HG02798 (cell line): ENCODE measurements at regions not wholly inside any gene's neighbourhood (a gene's known extent, or its start where the extent isn't known, plus 50 kb on each side); places are given as distances from the start of the nearest gene placed in this dataset.
"Not testable (repeated sequence)": the region's sequence is repeated elsewhere in the genome, so short reads cannot be mapped to it uniquely, and the experiment has no call there.

Experiments used
- ATAC-seq: cut with Tn5 transposase; IDR thresholded peaks from one replicate; pipeline ENCODE4 v1.9.1; 2021; ENCODE audit warnings: mild to moderate bottlenecking; ENCODE audit not compliant: unreplicated experiment, poor library complexity

DNA sequence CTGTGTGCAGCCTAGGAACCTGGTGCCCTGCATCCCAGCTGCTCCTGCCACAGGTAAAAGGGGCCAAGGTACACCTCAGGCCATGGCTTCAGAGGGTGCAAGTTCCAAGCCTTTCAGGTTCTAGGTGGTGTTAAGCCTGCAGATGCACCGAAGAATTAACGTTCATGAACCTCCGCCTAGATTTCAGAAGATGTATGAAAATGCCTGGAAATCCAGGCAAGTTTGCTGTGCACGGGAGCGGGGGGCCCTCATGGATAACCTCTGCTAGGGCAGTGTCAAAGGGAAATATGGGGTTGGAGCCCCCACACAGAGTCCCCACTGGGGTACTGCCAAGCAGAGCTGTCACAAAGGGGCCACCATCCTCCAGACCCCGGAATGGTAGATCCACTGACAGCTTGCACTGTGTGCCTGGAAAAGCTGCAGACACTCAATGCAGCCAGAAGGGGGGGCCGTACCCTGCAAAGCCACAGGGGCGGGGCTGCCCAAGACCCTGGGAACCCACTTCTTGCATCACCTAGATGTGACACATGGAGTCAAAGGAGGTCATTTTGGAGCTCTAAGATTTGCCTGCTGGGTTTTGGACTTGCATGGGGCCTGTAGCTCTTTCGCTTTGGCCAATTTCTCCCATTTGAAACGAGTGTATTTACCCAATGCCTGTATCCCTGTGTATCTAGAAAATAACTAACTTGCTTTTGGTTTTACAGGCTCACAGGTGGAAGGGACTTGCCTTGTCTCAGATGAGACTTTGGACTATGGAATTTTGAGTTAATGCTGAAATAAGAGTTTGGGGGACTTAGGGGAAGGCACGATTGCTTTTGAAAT lies 145.2 kb upstream of the C1QTNF3 start:
- not testable (repeated sequence) for ATAC-seq

DNA sequence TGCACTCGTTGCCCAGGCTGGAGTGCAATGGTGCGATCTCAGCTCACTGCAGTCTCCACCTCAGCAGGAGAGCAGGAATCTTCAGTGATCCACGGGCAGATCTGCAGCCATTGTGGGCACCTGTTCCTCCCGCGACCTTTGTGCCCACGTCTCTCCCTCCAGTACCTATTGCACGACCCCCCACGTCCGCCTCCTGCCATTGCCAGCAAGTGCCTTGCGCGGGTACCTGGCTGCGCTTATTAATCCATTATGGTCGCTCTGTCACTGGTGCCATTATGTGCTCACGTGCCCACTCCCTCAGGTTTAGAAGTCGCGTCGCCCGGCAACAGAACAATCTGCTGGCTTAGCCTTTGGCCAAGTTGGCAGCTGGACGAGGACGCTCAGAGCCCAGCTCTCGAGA lies 146.2 kb upstream of the C1QTNF3 start:
- not testable (repeated sequence) for ATAC-seq

DNA sequence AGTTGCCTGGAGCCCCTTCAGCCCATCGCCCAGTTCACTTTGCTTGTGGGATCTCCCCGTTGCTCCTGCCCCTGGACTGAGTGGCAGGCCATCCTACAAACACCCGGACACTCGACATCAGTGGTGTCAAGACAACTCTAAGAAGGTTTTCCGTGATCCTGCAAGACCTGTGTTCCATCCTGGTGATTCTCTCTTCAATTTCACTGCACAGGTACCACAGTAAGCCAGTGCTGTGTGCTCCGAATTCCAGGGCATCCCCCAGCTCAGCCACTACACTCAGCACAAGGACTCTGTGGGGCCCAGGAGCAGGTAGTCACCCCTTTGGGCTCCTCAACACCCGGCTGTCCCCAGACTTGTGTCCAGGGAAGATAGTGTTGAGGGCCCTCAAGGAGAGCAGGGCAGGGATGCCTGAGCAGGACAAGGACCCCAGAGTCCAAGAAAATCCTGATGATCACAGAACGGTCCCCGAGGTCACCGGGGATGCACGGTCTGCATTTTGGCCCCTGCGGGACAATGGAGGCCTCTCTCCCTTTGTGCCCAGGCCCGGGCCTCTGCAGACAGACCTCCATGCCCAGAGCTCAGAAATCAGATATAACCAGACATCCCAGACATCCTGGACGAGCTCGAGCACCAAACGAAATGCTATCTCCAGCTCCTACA lies 146.9 kb upstream of the C1QTNF3 start:
- not testable (repeated sequence) for ATAC-seq

DNA sequence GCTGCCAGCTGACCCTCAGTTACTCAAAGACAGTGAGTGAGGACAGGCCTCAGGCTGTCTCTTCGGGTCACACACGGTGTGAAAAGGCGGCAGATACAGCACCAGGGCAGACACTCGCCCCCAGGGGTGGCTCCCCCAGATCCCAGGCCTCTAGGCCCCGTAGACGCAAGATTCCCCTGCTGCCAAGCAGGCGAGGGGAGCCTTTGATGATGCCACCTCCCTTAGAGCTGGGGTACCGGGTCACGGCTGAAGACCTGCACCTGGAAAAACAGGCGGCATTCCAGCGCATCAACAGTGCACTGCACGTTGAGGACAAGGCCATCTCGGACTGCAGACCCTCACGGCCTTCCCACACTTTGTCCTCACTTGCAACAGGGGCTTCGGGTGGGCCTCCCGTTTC lies 147.5 kb upstream of the C1QTNF3 start:
- not testable (repeated sequence) for ATAC-seq

DNA sequence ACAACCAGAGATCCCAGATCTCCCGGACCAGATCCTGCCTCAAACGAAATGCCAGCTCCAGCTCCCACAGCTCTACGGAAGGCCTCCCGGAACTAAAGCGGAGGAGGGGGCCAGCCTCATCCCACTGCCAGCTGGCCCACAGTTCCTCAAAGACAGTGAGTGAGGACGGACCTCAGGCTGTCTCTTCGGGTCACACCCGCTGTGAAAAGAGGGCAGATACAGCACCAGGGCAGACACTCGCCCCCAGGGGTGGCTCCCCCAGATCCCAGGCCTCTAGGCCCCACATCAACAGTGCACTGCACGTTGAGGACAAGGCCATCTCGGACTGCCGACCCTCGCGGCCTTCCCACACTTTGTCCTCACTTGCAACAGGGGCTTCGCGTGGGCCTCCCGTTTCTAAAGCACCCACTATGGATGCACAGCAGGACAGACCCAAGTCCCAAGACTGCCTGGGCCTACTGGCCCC lies 148.3 kb upstream of the C1QTNF3 start:
- not testable (repeated sequence) for ATAC-seq

DNA sequence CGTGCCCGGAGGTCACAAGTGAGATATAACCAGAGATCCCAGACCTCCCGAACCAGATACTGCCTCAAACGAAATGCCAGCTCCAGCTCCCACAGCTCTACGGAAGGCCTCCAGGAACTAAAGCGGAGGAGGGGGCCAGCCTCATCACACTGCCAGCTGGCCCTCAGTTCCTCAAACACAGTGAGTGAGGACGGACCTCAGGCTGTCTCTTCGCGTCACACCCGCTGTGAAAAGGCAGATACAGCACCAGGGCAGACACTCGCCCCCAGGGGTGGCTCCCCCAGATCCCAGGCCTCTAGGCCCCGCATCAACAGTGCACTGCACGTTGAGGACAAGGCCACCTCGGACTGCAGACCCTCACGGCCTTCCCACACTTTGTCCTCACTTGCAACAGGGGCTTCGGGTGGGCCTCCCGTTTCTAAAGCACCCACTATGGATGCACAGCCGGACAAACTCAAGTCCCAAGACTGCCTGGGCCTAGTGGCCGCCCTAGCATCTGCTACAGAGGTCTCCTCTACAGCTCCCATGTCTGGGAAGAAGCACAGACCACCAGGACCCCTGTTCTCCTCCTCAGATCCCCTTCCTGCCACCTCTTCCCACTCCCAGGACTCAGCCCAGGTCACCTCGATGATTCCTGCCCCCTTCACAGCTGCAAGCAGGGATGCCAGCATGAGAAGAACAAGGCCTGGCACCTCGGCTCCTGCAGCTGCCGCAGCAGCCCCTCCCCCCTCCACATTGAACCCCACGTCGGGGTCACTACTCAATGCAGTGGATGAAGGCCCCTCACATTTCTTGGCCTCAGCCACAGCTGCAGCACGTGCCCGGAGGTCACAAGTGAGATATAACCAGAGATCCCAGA lies 149.3 kb upstream of the C1QTNF3 start:
- not testable (repeated sequence) for ATAC-seq

DNA sequence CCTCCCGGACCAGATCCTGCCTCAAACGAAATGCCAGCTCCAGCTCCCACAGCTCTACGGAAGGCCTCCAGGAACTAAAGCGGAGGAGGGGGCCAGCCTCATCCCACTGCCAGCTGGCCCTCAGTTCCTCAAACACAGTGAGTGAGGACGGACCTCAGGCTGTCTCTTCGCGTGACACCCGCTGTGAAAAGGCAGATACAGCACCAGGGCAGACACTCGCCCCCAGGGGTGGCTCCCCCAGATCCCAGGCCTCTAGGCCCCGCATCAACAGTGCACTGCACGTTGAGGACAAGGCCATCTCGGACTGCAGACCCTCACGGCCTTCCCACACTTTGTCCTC lies 149.9 kb upstream of the C1QTNF3 start:
- not testable (repeated sequence) for ATAC-seq

DNA sequence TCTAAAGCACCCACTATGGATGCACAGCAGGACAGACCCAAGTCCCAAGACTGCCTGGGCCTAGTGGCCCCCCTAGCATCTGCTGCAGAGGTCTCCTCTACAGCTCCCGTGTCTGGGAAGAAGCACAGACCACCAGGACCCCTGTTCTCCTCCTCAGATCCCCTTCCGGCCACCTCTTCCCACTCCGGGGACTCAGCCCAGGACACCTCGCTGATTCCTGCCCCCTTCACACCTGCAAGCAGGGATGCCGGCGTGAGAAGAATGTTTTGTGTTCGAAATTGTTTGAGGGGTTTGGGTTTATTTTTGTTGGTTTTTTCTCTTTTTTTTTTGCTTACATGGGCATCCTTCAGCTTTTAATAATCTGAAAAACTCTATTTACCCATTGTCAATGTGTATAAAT lies 150.3 kb upstream of the C1QTNF3 start:
- ATAC-seq, result not testable (repeated sequence)

DNA sequence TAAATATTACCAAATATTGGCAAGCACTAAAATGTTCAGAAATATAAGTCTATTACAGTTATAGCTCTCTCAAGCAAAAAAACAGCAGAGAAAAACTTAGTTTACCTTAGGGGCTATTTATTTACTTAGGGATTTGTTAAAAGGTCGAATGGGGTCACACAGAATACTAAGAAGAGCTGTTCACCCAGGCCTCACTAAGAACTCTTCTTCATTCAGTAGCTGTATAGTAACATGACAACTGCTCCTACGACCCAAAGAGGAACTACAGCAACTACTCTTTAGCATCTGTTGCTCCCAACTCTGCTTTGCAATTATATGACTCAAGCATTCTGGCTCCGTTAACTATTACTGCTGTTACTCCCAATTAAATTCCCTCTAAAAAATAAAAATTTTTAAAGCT lies 150.8 kb upstream of the C1QTNF3 start:
- not testable (repeated sequence) for ATAC-seq

DNA sequence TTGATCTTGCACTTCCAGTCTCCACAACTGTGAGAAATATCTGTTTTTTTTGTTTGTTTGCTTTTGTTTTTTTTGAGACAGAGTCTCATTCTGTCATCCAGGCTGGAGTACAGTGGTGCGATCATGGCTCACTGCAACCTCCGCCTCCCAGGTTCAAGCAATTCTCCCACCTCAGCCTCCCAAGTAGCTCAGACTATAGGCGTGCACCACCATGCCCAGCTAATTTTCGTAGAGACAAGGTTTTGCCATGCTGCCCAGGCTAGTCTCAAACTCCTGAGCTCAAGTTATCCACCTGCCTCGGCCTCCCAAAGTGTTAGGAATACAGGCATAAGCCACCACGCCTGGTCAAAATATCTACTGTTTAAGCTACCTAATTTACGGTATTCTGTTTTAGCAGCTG lies 153.1 kb upstream of the C1QTNF3 start:
- not testable (repeated sequence) for ATAC-seq

DNA sequence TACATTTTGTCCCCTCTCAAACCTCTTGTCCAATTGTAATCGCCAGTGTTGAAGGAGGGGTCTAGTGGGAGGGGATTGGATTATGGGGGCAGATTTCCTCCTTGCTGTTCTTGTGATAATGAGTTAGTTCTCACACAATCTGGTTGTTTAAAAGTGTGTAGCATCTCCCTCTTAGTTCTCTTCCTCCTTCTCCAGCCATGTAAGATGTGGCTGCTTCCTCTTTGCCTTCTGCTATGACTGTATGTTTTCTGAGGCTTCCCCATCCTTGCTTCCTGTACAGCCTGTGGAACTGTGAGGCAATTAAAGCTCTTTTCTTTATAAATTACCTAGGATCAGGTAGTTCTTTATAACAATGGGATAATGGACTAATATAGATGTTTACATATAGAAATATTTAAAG lies 162.3 kb upstream of the C1QTNF3 start:
- not testable (repeated sequence) for ATAC-seq

DNA sequence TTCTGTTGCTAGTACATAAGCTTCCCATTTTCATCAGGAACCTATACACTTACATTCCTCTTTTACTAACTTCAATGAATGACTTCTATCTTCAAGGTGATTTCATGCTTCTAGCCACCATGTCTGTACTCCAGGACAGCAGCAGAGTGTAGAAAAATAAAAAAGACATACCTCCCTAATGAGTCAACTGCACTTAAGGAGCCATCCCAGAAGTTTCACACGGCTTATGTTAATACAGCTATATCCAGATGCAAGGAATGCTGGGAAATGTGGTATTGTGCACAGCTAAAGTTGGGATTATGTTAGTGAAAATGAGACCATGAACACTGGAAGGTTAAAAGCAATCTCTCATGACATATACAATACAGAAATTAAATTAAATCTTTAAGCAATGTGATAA lies 174.4 kb upstream of the C1QTNF3 start:
- not testable (repeated sequence) for ATAC-seq

DNA sequence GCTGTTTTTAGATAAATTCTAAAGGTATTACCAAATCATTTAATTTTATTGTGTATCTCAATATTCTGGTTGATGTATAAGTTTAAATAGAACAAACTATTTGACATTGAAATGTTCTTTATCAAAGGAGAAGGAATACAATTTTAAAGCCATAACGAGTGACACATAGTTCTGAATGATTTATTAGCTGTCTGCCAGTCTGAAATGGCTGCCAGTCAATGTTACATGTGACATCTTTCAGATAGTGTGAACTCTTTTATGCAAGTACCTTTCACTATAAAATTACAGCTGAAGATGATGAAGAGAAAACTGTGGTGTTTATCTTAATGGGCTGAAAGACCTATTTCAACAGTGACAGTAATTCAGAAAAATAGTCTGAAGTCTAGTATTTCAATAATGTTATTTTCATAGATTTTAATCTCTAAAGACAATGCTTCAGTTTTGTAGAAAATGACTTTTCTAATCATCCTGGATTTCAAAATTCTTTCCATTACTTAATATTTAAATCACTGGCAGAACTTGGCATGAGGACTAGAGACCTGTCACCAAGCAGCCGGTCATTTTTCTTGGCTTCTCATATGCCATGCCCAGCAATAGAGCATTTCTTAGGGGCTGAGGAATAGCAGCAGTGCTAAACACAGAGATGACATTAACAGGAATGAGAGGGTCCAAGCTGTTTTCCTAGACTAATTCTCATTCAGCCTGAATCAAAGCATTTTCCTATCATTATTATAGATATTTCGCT lies 178.5 kb upstream of the C1QTNF3 start:
- not testable (repeated sequence) for ATAC-seq

DNA sequence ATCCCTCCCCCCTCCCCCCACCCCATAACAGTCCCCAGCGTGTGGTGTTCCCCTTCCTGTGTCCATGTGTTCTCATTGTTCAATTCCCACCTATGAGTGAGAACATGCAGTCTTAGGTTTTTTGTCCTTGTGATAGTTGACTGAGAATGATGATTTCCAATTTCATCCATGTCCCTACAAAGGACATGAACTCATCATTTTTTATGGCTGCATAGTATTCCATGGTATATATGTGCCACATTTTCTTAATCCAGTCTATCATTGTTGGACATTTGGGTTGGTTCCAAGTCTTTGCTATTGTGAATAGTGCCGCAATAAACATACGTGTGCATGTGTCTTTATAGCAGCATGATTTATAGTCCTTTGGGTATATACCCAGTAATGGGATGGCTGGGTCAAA lies 180.1 kb upstream of the C1QTNF3 start:
- ATAC-seq, result not testable (repeated sequence)

DNA sequence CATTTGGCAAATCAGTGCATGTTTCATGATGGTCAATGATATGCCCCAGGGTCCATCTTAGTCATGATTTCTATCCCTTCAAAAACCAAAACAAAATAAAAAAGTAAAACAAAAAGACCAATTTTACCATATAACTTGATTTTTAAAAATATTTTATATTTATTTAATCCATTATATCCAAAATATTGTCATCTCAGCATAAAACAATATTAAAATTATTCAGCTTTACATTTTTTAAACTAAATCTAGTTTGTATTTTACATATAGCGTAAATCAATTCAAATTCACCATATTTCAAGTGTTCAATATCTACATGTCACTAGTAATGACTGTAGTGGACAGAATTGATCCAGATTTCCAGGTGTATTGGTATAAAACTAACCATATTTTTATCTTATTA lies 187.4 kb upstream of the C1QTNF3 start:
- ATAC-seq, result not testable (repeated sequence)

DNA sequence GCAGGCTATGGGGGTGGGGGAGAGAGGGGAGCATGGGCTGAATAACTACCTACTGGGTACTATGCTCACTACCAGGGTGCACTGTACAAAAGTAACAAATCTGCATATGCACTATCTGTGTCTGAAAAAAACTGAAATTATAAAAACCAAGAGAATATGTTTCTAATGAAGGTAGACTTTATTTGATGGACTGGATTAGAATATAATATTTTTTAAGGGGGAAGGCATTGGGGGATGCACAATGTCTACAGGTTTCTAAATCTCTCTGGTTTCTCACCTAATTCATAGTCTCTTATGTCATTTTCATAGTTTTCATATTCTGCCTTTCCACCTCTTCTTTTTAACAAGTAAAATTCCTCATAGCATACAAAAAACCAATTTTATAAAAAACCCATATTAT lies 200.8 kb upstream of the C1QTNF3 start:
- ATAC-seq, result not testable (repeated sequence)

DNA sequence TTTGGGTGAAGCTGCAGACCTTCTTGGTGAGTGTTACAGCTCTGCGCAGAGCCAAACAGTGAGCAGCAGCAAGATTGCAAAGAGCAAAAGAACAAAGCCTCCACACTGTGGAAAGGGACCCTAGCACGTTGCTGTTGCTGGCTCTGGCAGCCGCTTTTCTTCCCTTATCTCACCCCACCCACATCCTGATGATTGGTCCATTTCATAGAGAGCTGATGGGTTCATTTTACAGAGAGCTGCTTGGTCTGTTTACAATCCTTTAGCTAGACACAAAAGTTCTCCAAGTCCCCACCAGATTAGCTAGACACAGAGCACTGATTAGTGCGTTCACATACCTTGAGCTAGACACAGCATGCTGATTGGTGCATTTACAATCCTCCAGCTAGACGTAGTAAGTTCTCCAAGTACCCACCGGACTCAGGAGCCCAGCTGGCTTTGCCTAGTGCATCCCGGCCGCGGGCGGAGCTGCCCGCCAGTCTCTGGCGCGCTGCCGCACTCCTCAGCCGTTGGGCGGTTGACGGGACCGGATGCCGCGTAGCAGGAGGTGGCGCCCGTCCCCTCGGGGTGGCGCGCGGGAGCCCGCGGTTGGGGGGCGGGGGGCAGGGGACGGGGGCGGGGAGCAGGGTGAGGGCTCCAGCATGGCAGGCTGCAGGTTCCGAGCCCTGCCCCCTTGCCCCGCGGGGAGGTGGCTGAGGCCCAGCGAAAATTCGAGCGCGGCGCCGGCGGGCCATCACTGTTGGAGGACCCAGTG lies 201.4 kb upstream of the C1QTNF3 start:
- ATAC-seq, result not testable (repeated sequence)

DNA sequence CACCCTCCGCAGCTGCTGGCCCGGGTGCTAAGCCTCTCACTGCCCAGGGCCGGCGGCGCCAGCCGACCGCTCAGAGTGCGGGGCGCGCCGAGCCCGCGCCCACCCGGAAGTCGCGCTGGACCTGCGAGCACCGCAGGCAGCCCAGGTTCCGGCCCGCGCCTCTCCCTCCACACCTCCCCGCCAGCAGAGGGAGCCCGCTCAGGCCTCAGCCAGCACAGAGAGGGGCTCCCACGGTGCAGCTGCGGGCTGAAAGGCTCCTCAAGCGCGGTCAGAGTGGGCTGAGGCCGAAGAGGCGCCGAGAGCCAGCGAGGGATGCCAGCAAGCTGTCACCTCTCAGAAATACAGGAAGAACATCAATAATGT lies 202.0 kb upstream of the C1QTNF3 start:
- ATAC-seq, result not testable (repeated sequence)

DNA sequence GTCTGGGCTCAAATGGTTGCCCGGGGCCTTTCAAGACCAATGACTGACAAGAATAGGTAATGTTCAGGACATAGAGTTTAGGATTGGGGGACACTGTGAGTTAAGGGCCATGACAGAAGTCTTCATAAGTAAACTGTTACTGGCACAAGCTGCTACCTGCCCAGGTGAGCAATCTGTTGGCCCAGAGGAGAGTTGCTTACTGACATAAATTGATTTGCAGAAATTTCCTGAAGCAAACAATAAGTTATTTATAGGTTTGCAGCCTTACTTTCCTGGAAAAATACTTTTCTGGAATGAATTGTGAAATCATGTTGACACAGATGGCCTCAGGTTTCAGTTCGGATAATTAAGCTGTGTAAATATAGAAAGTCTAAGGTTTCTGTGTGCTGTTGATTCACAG lies 202.8 kb upstream of the C1QTNF3 start:
- ATAC-seq, result not testable (repeated sequence)
